ENCODE measurements at regions not wholly inside any gene's neighbourhood (a gene's known extent, or its start where the extent isn't known, plus 50 kb on each side); places are given as distances from the start of the nearest gene placed in this dataset.

- Histone ChIP-seq H2AFZ (ENCODE audit: low read length) (no peak overlapping the region), H3K27me3 (replicated peaks; ENCODE audit: insufficient read depth, low read length) (no peaks in the 10 kb centered on the region), H4K20me1 (ENCODE audit: insufficient read depth, low read length) (no peaks in the 10 kb centered on the region), H3K4me1 (ENCODE audit: low read length) (no peaks in the 10 kb centered on the region), H3F3A (ENCODE audit: insufficient read depth, low read length) (no peaks in the 10 kb centered on the region), H3K9me3 (replicated peaks; ENCODE audit: insufficient read depth, low read length) (no peaks in the 10 kb centered on the region; the same call in 1 of the 2 replicates), H3K4me3 (ENCODE audit: low read length) (no peak overlapping the region), H3K27ac (ENCODE audit: low read length) (no peak overlapping the region), H3K79me2 (ENCODE audit: low read length) (no peaks in the 10 kb centered on the region), H3K4me2 (ENCODE audit: low read depth, low read length) (no peak overlapping the region), H3K9me2 (replicated peaks; ENCODE audit: insufficient read depth, low read length) (no peaks in the 10 kb centered on the region), H3K36me3 (replicated peaks; ENCODE audit: insufficient read depth, low read length) (no peaks in the 10 kb centered on the region), H3K9ac (ENCODE audit: low read length) (no peak overlapping the region)
- DNase-seq: no peak
- TF ChIP-seq EZH2phosphoT487 (IDR thresholded peaks at IDR 0.05; ENCODE audit: low read length) (no peak), EZH2 (optimal IDR thresholded peaks at IDR 0.05; ENCODE audit: low read depth, low read length) (no peak), CTCF (IDR thresholded peaks at IDR 0.05; ENCODE audit: low read length) (no peak)
These were observed 831.4 kb downstream of the CDH11 start for GRCh38 chr16:64290461-64290860.

- H3K9me3 ChIP-seq (replicated peaks; ENCODE audit: insufficient read depth, low read length): no peaks in the 10 kb centered on the region; the same call in 1 of the 2 replicates
- TF ChIP-seq CTCF (IDR thresholded peaks at IDR 0.05; ENCODE audit: low read length) (no peak), EZH2 (optimal IDR thresholded peaks at IDR 0.05; ENCODE audit: low read depth, low read length) (no peak), EZH2phosphoT487 (IDR thresholded peaks at IDR 0.05; ENCODE audit: low read length) (no peak)
- no peaks in the 10 kb centered on the region for H3K79me2 ChIP-seq (ENCODE audit: low read length)
- DNase-seq: no peak
- no peak overlapping the region for H2AFZ ChIP-seq (ENCODE audit: low read length)
- no peak overlapping the region for H3K4me2 ChIP-seq (ENCODE audit: low read depth, low read length)
- no peaks in the 10 kb centered on the region for H3K4me1 ChIP-seq (ENCODE audit: low read length)
- no peak overlapping the region for H3K4me3 ChIP-seq (ENCODE audit: low read length)
- no peaks in the 10 kb centered on the region for H4K20me1 ChIP-seq (ENCODE audit: insufficient read depth, low read length)
- H3K27ac ChIP-seq (ENCODE audit: low read length): no peak overlapping the region
- no peaks in the 10 kb centered on the region for H3K36me3 ChIP-seq (replicated peaks; ENCODE audit: insufficient read depth, low read length)
- H3K9me2 ChIP-seq (replicated peaks; ENCODE audit: insufficient read depth, low read length): no peaks in the 10 kb centered on the region
- no peak overlapping the region for H3K9ac ChIP-seq (ENCODE audit: low read length)
- H3K27me3 ChIP-seq (replicated peaks; ENCODE audit: insufficient read depth, low read length): no peaks in the 10 kb centered on the region
- no peaks in the 10 kb centered on the region for H3F3A ChIP-seq (ENCODE audit: insufficient read depth, low read length)
These were observed 834.0 kb downstream of the CDH11 start for GRCh38 chr16:64287655-64288528.

- no peak overlapping the region for H2AFZ ChIP-seq (ENCODE audit: low read length)
- no peaks in the 10 kb centered on the region for H3K79me2 ChIP-seq (ENCODE audit: low read length)
- TF ChIP-seq EZH2phosphoT487 (IDR thresholded peaks at IDR 0.05; ENCODE audit: low read length) (no peak), EZH2 (optimal IDR thresholded peaks at IDR 0.05; ENCODE audit: low read depth, low read length) (no peak)
These were observed 839.7 kb downstream of the CDH11 start for GRCh38 chr16:64282181-64282580.

GRCh38 chr16:64280317-64280716, 841.5 kb downstream of the CDH11 start:
- Histone ChIP-seq H3K4me3 (ENCODE audit: low read length) (no peak overlapping the region), H3K27me3 (replicated peaks; ENCODE audit: insufficient read depth, low read length) (no peaks in the 10 kb centered on the region), H4K20me1 (ENCODE audit: insufficient read depth, low read length) (no peaks in the 10 kb centered on the region), H3K9me3 (replicated peaks; ENCODE audit: insufficient read depth, low read length) (no peaks in the 10 kb centered on the region), H3K9ac (ENCODE audit: low read length) (no peak overlapping the region), H3K27ac (ENCODE audit: low read length) (no peak overlapping the region), H3K4me2 (ENCODE audit: low read depth, low read length) (no peak overlapping the region), H3K9me2 (replicated peaks; ENCODE audit: insufficient read depth, low read length) (no peaks in the 10 kb centered on the region), H3F3A (ENCODE audit: insufficient read depth, low read length) (no peaks in the 10 kb centered on the region), H3K36me3 (replicated peaks; ENCODE audit: insufficient read depth, low read length) (no peaks in the 10 kb centered on the region), H2AFZ (ENCODE audit: low read length) (no peak overlapping the region), H3K79me2 (ENCODE audit: low read length) (no peaks in the 10 kb centered on the region), H3K4me1 (ENCODE audit: low read length) (no peaks in the 10 kb centered on the region)
- no peak for DNase-seq
- TF ChIP-seq EZH2phosphoT487 (IDR thresholded peaks at IDR 0.05; ENCODE audit: low read length): no peak
- no peak for TF ChIP-seq EZH2 (optimal IDR thresholded peaks at IDR 0.05; ENCODE audit: low read depth, low read length)
- TF ChIP-seq CTCF (IDR thresholded peaks at IDR 0.05; ENCODE audit: low read length): no peak

More at GRCh38 chr16:64282181-64282580, 839.7 kb downstream of the CDH11 start:
- no peaks in the 10 kb centered on the region for H3K9me2 ChIP-seq (replicated peaks; ENCODE audit: insufficient read depth, low read length)
- no peak overlapping the region for H3K4me3 ChIP-seq (ENCODE audit: low read length)
- H3F3A ChIP-seq (ENCODE audit: insufficient read depth, low read length): no peaks in the 10 kb centered on the region
- H3K4me2 ChIP-seq (ENCODE audit: low read depth, low read length): no peak overlapping the region
- H3K27ac ChIP-seq (ENCODE audit: low read length): no peak overlapping the region
- H3K9me3 ChIP-seq (replicated peaks; ENCODE audit: insufficient read depth, low read length): no peaks in the 10 kb centered on the region
- H3K9ac ChIP-seq (ENCODE audit: low read length): no peak overlapping the region
- no peaks in the 10 kb centered on the region for H4K20me1 ChIP-seq (ENCODE audit: insufficient read depth, low read length)
- no peaks in the 10 kb centered on the region for H3K36me3 ChIP-seq (replicated peaks; ENCODE audit: insufficient read depth, low read length)
- H3K4me1 ChIP-seq (ENCODE audit: low read length): no peaks in the 10 kb centered on the region
- DNase-seq: no peak
- H3K27me3 ChIP-seq (replicated peaks; ENCODE audit: insufficient read depth, low read length): no peaks in the 10 kb centered on the region
